NCI-H748 (cell line): ENCODE measurements at regions not wholly inside any gene's neighbourhood (a gene's known extent, or its start where the extent isn't known, plus 50 kb on each side); places are given as distances from the start of the nearest gene placed in this dataset.

Experiments
- DNase-seq: peaks from one replicate; lab custom pipeline; 2025; ENCODE audit not compliant: unreplicated experiment; lab: John Stamatoyannopoulos, UW

DNA sequence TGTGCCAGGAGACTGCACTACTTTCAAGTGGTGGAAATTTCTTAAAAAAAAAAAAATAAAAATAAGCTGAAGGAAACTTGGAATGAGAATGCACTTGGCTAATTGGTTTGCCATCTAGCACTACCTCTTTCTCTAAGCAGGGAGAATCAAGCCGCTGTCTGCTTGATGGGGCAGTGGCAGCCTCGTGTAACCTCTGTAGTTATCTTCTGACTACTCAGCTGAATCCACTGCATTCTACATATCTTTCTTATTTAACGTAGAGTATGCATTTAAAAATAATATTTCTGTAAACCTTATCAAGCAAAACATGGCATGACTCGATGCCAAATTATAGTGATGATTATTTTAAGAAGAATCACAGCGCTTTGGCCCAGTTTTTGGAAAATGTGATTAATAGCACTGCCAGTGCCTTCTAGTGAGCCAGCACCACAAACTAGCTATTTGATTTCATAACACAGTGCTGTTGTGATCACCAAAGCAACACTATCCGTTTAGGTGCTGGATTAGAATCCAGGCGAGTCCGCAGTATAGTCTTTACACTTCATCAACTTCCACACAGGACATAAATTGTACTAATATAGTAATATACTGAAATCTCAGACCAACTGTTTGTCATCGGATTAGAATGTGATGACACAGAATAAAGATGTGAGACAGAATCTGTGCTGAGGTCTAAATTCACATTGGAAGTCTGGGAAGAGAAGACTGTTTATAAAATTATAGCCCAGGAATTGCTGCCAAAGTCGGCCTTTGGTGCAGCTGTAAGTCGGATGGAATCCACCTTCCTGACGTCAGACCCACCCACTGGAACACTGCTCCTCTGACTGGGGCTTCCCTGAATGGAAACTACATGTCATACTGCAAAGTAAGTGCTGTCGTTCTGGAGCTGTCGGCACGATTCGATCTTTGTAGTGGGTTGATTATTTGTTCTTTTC is 136.5 kb upstream of the ETAA1 start:
- DNase-seq = no peak

DNA sequence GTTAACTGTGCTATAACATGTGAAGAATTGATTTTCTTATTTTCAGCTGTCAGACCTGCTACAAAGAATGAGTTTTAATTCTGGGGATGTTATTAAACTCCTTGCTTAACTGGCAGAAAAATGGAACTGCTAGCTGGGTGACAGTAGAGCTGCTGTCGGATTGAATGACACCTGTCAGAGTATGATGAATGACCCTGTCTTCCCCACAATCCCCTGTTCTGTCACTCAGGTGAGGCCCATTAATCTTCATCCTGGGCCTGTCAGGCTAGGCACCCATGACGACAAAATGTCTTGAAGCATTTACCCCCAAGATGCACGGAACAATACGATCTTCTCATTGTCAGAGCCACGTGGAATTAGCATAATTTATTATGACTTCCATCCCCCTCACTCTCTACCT is 129.9 kb upstream of the ETAA1 start:
- DNase-seq = no peak

DNA sequence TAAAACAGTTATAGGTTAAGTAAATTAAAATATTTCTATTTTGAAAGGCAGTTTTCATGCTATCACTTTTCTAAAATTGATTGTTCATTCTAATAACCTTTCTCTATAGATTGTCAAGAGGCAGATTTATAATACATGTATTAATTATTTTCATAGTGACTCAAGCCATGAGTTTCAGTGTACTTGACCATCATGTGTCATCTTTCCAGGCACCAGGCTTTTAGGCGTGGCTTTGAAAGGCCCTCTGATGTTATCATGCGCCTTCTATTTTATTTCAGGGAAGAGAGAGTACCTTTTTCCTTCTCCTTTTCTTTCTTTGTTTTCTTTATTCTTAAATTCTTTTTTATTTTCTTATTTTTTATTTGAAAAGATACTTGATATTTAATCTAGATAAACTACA is 128.3 kb upstream of the ETAA1 start:
- no peak for DNase-seq

DNA sequence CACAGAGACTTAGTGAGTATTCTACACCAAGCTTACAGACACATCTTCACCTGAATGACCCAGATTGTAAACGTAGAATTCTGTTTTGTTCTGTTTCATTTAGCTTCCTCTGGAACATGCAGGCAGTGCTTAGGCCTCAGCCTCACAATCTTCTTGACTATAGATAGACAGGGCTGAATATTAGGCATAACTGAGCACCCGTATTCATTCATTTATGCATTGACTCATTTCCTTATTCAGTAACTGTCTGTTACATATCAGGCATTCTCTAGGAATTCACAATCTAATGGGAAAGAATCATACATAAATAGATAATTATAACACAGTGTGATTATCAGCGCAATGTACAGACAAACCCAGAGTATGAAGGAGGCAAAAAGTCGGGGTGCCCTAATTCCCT is 124.9 kb upstream of the ETAA1 start:
- no peak for DNase-seq

DNA sequence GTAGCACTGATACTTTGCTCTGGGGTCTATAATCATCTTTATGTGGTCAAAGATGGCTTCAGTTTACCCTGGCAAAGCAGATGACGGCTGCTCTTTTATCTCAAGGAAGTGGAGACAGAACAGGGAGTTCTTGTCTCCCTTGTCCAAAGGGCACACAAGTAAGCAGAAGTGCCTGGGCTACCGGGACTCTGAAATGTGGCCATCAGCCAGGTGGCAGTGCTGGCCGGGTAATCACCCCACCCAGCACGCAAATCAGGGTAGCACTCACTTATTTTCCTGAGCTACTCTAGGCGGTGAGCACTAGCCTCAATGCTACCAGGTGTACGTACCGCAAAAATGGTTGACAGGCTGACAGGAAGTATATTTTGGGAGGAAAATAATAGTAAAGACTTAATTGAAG is 119.7 kb upstream of the ETAA1 start:
- DNase-seq = no peak

DNA sequence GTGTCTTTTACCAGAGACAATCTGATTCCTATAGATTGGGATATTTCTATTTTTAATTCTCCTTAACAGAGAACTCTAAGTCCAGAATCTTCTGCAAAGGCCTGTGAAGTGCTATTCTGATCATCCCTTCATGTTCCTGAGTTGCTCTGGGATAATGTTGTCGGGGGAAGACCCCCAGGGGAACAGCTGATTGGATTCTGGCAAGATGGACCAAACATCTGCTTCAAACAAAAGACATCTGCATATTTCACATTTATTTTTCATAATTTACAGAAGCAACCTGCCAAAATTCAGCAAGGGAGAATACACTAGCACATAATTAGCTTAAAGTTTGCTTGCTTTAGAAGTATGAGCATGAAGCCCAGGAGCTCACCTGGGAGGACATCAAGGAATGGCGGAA is 116.0 kb upstream of the ETAA1 start:
- no peak for DNase-seq

DNA sequence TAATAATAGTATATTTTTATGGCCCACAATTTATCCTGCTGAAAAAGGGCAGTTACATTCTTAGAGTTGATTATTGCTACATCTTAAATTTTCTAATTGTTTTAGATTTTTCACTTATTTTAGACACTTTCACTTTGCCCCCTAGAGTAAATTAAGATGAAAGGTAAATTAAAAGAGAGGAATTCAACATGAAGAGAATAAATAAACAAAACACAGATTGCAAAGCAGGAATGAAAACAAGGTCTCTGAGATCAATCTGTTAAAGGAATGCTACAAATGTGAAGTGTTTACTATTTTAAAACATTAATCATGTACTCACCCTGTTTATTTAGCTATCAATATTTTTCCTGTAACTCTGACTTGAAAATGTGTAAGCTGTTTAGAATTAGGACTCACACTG is 113.5 kb upstream of the ETAA1 start:
- DNase-seq = no peak

DNA sequence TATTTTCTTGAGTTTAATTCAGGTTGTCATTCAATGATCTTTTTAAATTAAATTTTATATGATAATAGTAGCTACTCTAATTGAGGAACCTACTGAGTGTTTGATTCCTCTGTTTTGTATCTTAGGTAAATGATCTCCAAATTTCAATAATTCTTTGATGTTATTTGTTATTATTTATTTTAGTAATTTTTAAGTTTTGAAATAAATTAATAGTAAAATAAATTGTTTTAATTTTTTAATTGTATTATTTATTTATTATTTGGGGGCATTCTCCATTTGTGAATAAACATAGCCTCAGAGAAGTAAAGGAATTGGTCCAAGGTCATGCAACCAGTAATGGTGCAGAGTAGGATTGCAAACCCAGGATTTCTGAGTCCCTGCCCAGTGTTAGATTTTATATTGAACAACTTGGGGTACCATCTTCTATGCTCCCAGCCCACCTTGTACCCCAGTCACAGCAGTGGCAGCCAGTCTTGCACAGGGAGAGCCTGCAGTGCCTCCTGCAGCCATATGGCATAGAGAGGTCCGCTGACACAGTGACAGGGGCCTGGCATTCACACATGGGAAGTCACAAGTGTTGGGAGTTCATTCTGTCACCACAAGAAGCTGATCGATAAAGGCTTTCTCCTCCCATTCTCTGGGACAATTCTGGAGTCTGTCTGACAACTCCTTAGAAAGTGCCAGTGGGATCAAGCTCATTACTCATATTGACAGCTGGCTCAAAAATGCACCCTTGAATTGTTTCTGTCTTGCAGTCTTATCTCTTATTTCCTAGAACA is 110.0 kb upstream of the ETAA1 start:
- DNase-seq = no peak

DNA sequence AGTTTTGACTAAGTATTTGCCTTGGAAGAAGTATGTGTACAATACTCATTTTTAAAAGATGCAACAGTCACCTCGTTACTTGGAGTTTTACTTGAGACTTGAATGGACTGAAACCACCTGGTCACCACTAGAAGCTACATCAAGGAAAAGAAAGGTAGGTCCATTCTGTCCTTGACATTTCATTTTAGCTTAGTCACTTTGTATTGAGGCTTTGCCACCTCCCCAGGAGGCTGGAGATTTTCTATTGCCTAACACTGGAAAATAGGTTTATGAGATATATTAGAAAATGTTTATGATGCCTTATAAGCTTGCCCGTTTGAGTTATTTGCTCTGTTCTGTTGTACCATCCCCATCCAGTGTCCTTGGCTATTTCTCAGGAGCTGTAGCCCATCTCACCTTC is 107.9 kb upstream of the ETAA1 start:
- DNase-seq = no peak

DNA sequence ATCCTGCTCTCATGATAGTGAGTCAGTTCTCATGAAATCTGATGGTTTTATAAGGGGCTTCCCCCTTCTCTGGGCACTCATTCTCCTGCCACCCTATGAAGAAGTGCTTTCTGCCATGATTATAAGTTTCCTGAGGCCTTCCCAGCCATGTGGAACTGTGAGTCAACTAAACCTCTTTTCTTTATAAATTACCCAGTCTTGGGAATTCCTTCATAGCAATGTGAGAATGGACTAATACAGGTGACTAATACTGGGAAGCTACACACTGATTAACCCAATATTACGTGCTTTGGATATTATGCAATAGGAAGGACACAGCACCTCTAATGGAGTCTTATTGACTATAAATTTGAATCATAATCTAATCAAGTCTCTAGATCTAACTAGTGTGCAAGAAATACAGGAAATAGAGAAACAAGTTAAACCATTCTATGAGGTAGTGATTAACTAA is 107.2 kb upstream of the ETAA1 start:
- DNase-seq = no peak

DNA sequence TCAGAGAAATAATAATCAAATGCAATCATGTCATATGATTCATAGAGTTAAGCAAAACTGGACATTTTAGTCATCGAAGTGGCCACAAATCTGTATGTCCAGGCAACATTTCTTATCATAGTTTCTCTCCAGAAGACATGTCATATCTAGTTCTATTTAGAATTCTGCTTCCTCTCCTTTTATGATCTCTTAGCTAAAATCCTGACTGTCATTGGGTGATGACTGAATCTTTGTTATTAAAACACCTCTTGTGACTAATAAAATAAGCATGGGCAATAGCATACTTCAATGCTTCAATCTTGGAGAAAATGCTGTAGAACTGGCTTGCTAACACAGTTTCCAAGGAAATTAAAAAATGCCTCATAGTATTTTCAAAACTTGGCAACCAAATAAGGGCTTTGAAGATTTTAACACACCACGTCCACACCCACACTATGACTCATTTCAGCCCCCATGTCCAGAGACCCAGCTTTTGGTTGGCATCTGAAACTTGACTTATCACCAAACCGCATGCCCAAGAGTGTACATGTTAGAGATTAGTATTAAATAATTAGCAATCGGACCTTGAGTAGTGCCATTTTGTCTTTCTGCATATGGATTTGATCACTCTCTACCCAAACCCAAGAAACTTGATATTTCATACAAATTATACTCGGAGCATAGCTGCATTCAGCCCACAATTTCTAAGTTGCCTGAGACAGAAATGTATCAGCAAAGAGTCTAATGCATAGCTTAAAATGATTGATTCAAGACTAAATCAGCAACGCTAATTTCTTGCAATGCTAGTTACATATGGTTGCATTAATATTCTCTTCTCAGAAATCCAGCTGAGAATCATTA is 106.5 kb upstream of the ETAA1 start:
- no peak for DNase-seq

DNA sequence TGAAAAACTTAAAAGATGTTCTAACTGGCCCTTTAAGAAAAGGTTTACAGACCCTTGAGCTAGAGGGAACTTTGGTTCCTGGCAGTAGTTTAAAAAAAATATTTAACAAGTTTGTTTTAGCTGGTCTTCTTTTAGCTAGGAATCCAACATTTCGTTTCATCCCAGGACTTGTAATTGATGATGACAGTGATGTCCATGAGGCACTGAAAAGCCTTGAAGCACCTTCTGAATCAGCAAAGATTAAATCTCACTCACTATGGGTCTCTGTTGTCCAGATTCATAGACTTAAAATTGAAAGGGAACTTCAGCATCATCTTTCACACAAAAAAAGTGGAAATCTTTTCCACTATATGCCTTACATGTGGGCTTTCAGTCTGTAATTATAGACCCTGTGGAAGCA is 102.9 kb upstream of the ETAA1 start:
- no peak for DNase-seq

DNA sequence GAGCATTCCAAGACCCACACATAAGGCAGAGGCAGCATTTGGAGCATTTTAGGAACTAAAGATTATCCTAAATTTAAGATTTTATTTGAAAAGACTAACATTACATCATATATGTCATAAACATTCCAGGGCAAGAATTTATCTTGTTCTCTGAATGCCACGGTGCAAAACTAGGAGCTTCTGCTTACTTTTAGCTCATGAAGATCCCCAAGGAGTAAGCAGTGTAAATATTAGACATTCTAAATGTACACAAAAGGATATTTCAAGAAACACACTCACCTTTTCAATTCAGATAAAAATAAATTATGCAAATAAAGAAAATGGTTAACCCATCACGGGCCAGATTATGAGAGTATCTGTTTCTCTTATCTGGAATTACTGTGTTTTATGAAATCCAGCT is 101.7 kb upstream of the ETAA1 start:
- no peak for DNase-seq

DNA sequence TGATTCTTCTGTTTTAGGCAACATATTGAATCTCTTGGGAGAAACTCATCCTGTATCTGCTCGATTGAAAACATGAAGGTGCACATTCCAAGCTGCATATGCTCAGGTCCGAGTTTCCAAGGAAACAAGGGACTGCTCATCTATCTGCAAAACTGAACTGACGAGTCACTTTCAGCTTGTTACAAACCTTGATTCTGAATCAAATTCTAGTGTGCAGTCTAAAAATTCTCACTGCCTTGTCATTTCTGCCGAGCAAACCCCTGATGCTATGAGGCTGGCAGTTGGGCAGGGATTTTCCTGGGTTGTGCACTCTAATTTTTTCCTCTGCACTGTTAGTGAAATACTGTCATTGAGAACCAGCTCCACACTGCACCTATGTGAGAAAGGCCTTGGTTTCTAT is 101.3 kb upstream of the ETAA1 start:
- no peak for DNase-seq

DNA sequence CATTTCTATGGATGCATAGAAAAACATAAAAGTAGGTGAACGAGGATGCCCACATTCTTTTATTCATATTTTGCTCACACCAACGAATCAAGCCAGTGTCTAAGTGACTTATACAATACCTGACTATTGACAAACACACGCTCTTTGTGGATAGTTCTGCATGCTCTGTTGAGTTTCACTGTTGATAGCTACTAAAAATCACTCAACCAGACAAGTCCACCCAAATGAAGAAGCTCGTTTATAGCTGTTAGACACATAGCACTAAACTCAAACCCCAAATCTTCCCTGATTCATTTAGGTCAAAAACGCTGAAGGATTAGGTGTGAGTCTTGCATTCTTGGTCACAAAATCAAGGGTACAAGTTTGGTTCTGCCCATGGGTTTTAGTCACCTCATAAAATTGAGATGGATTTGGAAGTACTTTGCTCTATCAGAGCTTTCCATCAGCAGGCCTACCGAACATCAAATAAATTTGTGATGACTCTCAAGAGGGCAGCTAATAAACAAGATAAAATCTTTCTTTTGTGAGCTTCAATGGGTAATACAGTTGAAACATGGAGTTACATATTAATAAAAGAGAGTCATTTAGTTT is 92.7 kb upstream of the ETAA1 start:
- DNase-seq = no peak

DNA sequence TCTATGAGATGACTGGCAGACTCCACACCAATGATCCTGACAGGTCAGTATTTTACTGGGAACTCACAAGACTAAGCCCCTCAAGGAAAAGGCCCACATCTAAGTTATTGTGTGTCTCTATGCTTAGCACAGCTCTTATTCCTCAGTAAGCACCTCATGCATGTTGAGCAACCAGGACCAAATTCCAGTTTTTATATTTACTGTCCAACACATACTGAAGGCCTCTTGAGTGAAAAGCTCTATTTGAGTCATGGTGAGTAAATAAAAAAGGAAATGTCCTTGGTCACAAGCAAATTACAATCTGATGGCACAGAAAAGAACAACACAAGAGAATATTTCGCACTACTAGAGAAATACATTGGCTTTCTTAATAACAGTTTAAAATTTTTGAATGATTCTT is 87.9 kb upstream of the ETAA1 start:
- no peak for DNase-seq

DNA sequence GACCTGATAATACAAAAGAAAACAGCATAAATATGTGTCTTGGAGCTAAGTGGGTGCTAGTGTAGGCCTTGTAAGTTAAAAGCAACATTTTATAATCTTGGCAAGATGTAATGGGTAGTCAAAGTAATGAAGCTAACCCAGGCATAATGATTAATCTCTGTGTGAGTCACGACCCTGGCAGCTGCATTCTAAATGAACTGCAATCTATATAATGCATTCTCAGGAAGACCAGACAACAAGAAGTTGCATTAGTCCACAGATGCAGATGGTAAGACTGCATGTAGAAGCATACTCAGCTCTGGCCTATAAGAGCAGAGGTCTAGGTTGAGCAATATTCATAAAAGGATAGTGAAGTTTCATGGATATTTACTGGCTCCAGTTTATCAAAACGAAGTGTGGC is 85.6 kb upstream of the ETAA1 start:
- no peak for DNase-seq

DNA sequence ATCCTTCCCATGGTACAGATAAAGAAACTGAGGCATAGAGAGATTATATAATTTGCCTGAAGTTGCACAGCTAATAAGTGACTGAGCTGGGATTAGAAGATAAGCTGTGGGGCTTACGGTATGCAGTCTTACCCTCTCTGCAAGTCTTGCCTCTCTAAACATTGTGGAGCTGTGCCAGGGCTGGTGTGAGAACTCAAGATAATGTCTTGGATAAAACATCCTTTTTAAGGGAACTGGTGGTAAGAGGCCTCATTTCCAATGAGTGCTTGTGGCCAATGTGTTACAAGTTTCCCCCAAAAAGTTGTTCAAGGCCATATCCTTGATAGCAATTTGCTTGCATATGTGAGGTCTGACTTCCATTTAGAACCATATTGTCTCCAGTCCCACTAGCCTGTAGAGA is 84.3 kb upstream of the ETAA1 start:
- DNase-seq = no peak

DNA sequence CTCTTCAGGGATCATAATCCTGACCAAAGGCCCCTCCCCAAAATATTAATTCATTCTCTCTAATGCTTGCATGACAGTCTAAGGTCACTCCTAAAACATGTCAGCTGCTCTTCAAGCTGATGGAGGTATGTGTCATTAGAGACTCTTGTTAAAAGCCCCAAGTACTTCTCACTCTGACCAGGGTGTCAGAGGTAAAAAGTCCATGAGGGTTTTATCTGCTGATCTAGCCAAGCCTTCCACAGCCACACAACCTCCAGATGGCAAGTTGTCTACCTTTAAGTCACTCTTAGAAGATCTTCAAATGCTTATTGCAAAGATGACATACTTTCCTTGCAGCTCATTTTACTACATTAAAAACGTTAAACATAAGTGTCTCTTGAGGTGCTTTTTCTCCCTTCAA is 83.6 kb upstream of the ETAA1 start:
- no peak for DNase-seq

DNA sequence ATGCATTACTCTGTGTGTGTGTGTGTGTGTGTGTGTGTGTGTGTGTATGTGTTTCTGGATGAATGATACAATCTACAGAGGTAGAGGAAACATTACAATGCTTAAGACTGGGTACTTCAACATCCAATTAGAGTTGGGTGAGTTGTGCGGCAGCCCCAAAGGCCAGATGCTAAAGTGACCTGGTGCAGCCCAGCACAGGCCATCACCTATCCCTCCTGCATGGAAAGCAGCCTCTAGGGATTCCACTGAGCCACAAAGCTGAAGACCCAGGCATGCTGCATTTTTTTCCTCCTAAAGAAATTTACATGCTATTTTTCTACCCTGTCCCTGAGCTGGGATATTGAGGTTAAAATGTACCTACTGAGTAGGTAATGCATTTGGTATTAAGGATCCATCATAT is 79.1 kb upstream of the ETAA1 start:
- no peak for DNase-seq

DNA sequence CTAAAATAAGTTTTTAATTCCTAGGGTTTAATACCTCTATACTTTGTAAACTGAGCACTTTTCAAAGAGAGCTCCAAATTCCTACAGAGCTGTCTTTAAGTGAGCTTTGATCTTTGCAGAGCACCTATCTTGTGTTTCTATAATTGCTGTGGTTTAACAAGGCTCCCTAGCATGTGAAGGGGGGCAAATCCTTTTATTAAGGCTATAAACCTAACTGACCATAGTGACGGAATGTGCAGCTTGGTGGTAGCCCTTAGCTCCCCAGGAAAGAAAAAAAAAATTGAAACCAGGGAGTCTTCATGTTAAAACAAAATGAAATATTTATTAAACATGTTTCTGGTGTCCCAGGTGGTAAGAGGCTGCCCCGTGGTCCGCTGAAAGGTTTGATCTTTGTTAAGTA is 78.6 kb upstream of the ETAA1 start:
- no peak for DNase-seq
